H1 (cell line): ENCODE measurements at regions not wholly inside any gene's neighbourhood (a gene's known extent, or its start where the extent isn't known, plus 50 kb on each side); places are given as distances from the start of the nearest gene placed in this dataset.
A peak's percentile ranks its signal among the peaks of the same experiment; 100 is the strongest.

Experiments used
- CTCF ChIA-PET: fragments of 300-600 bp; sonication (Branson Sonifier 250); formaldehyde crosslinking; loops from one replicate; lab custom pipeline; 2021; ENCODE audit not compliant: partially characterized antibody; lab: Charles Lee
- POLR2A ChIA-PET: fragments of 300-600 bp; sonication (Branson Sonifier 250); formaldehyde crosslinking; loops from one replicate; lab custom pipeline; 2021; ENCODE audit warnings: inconsistent platforms; ENCODE audit not compliant: partially characterized antibody; lab: Charles Lee
- DNase-seq, 2 experiments: peaks; one replicate each; pipeline versions ENCODE4 v3.0.0 to v3.0.0-alpha.2; 2010 to 2022; ENCODE audit warnings: low spot score in 2 of 2, low read depth in 1 of 2, mixed read lengths in 1 of 2
- FAIRE-seq: peaks from 2 replicates; lab custom pipeline; 2011; peaks lifted over from hg19 to GRCh38; lab: Jason Lieb, UNC
- H2AFZ ChIP-seq: 2 replicates; pipeline ENCODE4 v1.8.1; 2012; ENCODE audit warnings: low read length, inconsistent platforms
- H2AK5ac ChIP-seq: 2 replicates; pipeline ENCODE4 v1.6.1; 2013; ENCODE audit warnings: low read depth, low read length
- H2BK120ac ChIP-seq: replicated peaks from 2 replicates; pipeline ENCODE3; 2013; ENCODE audit warnings: low read depth, low read length, inconsistent platforms
- H2BK12ac ChIP-seq: 2 replicates; pipeline ENCODE4 v1.6.1; 2013; ENCODE audit warnings: low read depth, low read length
- H2BK15ac ChIP-seq: 2 replicates; pipeline ENCODE4 v1.6.1; 2013; ENCODE audit warnings: low read length
- H2BK20ac ChIP-seq: 2 replicates; pipeline ENCODE4 v1.6.1; 2013; ENCODE audit warnings: low read length
- H2BK5ac ChIP-seq: 2 replicates; pipeline ENCODE4 v1.6.1; 2013; ENCODE audit warnings: low read depth, low read length
- H3K14ac ChIP-seq: 2 replicates; pipeline ENCODE4 v1.6.1; 2013; ENCODE audit warnings: inconsistent platforms; ENCODE audit not compliant: insufficient read length
- H3K18ac ChIP-seq: 2 replicates; pipeline ENCODE4 v1.6.1; 2013; ENCODE audit warnings: low read length; ENCODE audit errors: extremely low read depth
- H3K23ac ChIP-seq: 2 replicates; pipeline ENCODE4 v1.6.1; 2013; ENCODE audit warnings: inconsistent platforms; ENCODE audit not compliant: insufficient read length
- H3K23me2 ChIP-seq: 2 replicates; pipeline ENCODE4 v1.6.1; 2013; ENCODE audit warnings: low read depth, low read length
- H3K27ac ChIP-seq: 2 replicates; pipeline ENCODE4 v1.6.1; 2011; ENCODE audit warnings: low read depth, low read length, inconsistent platforms
- H3K27me3 ChIP-seq, 4 experiments: replicated peaks in 1 of 4; 1 replicate in 1 of 4; 2 replicates in 3 of 4; pipeline versions ENCODE4 v1.6.1 to v1.8.1; 2011 to 2013; ENCODE audit warnings: low read length in 3 of 4, mild to moderate bottlenecking in 3 of 4, inconsistent platforms in 2 of 4, mixed read lengths in 2 of 4, moderate library complexity in 1 of 4; ENCODE audit not compliant: control insufficient read depth in 3 of 4, insufficient read depth in 3 of 4; ENCODE audit errors: extremely low read depth in 1 of 4
- H3K36me3 ChIP-seq, 4 experiments: 2 replicates each; pipeline versions ENCODE4 v1.6.1 to v1.8.1; 2011 to 2013; ENCODE audit warnings: mild to moderate bottlenecking in 4 of 4, low read length in 3 of 4, moderate library complexity in 2 of 4, control low read depth in 1 of 4, inconsistent platforms in 1 of 4; ENCODE audit not compliant: insufficient read depth in 4 of 4, control insufficient read depth in 2 of 4
- H3K4ac ChIP-seq: replicated peaks from 2 replicates; pipeline ENCODE3; 2013; ENCODE audit warnings: low read length, low read depth, mixed read lengths, inconsistent platforms; ENCODE audit not compliant: insufficient read length
- H3K4me1 ChIP-seq, 4 experiments: replicated peaks in 1 of 4; 1 replicate in 1 of 4; 2 replicates in 3 of 4; pipeline versions ENCODE4 v1.6.1 to v1.8.1; 2011 to 2013; ENCODE audit warnings: low read length in 3 of 4, inconsistent platforms in 2 of 4, mixed read lengths in 1 of 4; ENCODE audit not compliant: insufficient read depth in 4 of 4, control insufficient read depth in 3 of 4
- H3K4me2 ChIP-seq, 2 experiments: 2 replicates each; pipeline versions ENCODE4 v1.6.1 to v1.8.1; 2011 to 2013; ENCODE audit warnings: low read depth in 2 of 2, low read length in 2 of 2, control low read depth in 1 of 2, inconsistent platforms in 1 of 2, mild to moderate bottlenecking in 1 of 2; ENCODE audit not compliant: insufficient read depth in 1 of 2
- H3K4me3 ChIP-seq, 4 experiments: fragments of 200-600, 300-600 bp in 1 of 4; sonication (generic), shearing (Covaris generic), sonication (Bioruptor Twin) in 1 of 4; 2 replicates each; pipeline versions ENCODE4 v1.5.1 to v1.8.1; 2011 to 2016; ENCODE audit warnings: low read length in 4 of 4, low read depth in 3 of 4, control low read depth in 2 of 4, inconsistent platforms in 2 of 4, mild to moderate bottlenecking in 2 of 4, mixed read lengths in 1 of 4, moderate library complexity in 1 of 4; ENCODE audit not compliant: insufficient read depth in 2 of 4; ENCODE audit errors: extremely low read depth in 1 of 4
- H3K56ac ChIP-seq: replicated peaks from 2 replicates; pipeline ENCODE3; 2013; ENCODE audit warnings: low read depth, mild to moderate bottlenecking, mixed read lengths, low read length, inconsistent platforms; ENCODE audit not compliant: insufficient read length
- H3K79me1 ChIP-seq: 2 replicates; pipeline ENCODE4 v1.6.1; 2013; ENCODE audit warnings: low read depth, low read length, control low read depth
- H3K79me2 ChIP-seq, 2 experiments: 2 replicates each; pipeline versions ENCODE4 v1.6.1 to v1.8.1; 2012 to 2013; ENCODE audit warnings: low read length in 2 of 2, mild to moderate bottlenecking in 2 of 2, inconsistent platforms in 1 of 2; ENCODE audit not compliant: insufficient read depth in 2 of 2, control insufficient read depth in 1 of 2
- H3K9ac ChIP-seq, 4 experiments: replicated peaks in 1 of 4; 1 replicate in 1 of 4; 2 replicates in 3 of 4; pipeline versions ENCODE4 v1.6.1 to v1.8.1; 2011 to 2013; ENCODE audit warnings: low read depth in 3 of 4, low read length in 3 of 4, control low read depth in 2 of 4, mild to moderate bottlenecking in 2 of 4, moderate library complexity in 2 of 4, inconsistent platforms in 1 of 4; ENCODE audit errors: extremely low read depth in 1 of 4
- H3K9me3 ChIP-seq, 2 experiments: 2 replicates each; pipeline versions ENCODE4 v1.6.1 to v1.8.1; 2012 to 2013; ENCODE audit warnings: mild to moderate bottlenecking in 2 of 2, moderate library complexity in 2 of 2, control low read depth in 1 of 2, inconsistent platforms in 1 of 2, low read depth in 1 of 2, low read length in 1 of 2, mixed read lengths in 1 of 2; ENCODE audit not compliant: insufficient read depth in 2 of 2
- H4K20me1 ChIP-seq, 2 experiments: replicated peaks in 1 of 2; 2 replicates each; pipeline versions ENCODE3 to v1.8.1; 2011 to 2013; ENCODE audit warnings: inconsistent platforms in 2 of 2, low read length in 2 of 2, mild to moderate bottlenecking in 1 of 2; ENCODE audit not compliant: insufficient read depth in 2 of 2, control insufficient read depth in 1 of 2
- H4K5ac ChIP-seq: 2 replicates; pipeline ENCODE4 v1.6.1; 2013; ENCODE audit warnings: low read length, low read depth, mixed read lengths, inconsistent platforms; ENCODE audit not compliant: insufficient read length
- H4K8ac ChIP-seq: 2 replicates; pipeline ENCODE4 v1.8.0; 2013; ENCODE audit warnings: mild to moderate bottlenecking, moderate library complexity, low read length, inconsistent platforms; ENCODE audit not compliant: insufficient read depth; ENCODE audit errors: extremely low read depth
- H4K91ac ChIP-seq: replicated peaks from 2 replicates; pipeline ENCODE3; 2013; ENCODE audit warnings: low read length, mixed read lengths, inconsistent platforms; ENCODE audit not compliant: insufficient read length
- TEAD4 ChIP-seq: IDR thresholded peaks from 2 replicates; pipeline ENCODE4 v1.6.1; 2012; ENCODE audit warnings: low read depth, low read length, inconsistent platforms, mixed read lengths
- WGBS, 2 experiments: shearing (Covaris generic) in 1 of 2; methylation state at CpG; one replicate each; pipeline versions ENCODE4 v1.1.6 to v1.1.7; 2013 to 2015; ENCODE audit warnings: low lambda C conversion rate in 2 of 2, mixed read lengths in 2 of 2, inconsistent platforms in 1 of 2, low coverage in 1 of 2, missing lambda C conversion rate in 1 of 2; ENCODE audit not compliant: insufficient replicate concordance in 2 of 2, insufficient coverage in 1 of 2, insufficient read length in 1 of 2; ENCODE audit errors: extremely low coverage in 1 of 2, missing lambda C conversion rate in 1 of 2; 5-methylcytosine and 5-hydroxymethylcytosine counted together
- TF ChIP-seq, protein P1 (sequence below): IDR thresholded peaks from 2 replicates; pipeline ENCODE4 v1.6.1; 2012; ENCODE audit warnings: inconsistent platforms

- no peaks in the 10 kb centered on the region for H3K27me3 ChIP-seq
- H3K23me2 ChIP-seq, result no peaks in the 10 kb centered on the region
- no peak overlapping the region for H2BK12ac ChIP-seq
- POLR2A ChIA-PET, result no interaction called here
- H3K79me2 ChIP-seq, result no peaks in the 10 kb centered on the region
- H4K8ac ChIP-seq, result no peak overlapping the region
- H4K5ac ChIP-seq, result no peak overlapping the region
- 0 out of 2 replicates have a peak, but pooled peaks have one; percentile 47 for TF ChIP-seq TEAD4
- TF ChIP-seq, protein P1, sequence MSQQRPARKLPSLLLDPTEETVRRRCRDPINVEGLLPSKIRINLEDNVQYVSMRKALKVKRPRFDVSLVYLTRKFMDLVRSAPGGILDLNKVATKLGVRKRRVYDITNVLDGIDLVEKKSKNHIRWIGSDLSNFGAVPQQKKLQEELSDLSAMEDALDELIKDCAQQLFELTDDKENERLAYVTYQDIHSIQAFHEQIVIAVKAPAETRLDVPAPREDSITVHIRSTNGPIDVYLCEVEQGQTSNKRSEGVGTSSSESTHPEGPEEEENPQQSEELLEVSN, result no peak
- no peak overlapping the region for H2AFZ ChIP-seq
- FAIRE-seq (no peak), DNase-seq (no peak)
- no peak overlapping the region for H3K27ac ChIP-seq
- WGBS, 2 experiments, result 81% methylated on average over 6 of the region's 6 CpGs; no CpG with 5 or more reads in 1 of the 2 experiments
- no peak overlapping the region for H4K91ac ChIP-seq
- H2BK5ac ChIP-seq, result no peak overlapping the region
- no peak overlapping the region for H3K56ac ChIP-seq
- H3K4me2 ChIP-seq, result no peak overlapping the region
- CTCF ChIA-PET, result interaction anchor here (1.0 to 1.7 kb wide), 3 partner anchors 55 to 359 kb away, joined by 3 to 6 read pairs (median 3); no protein-coding TSS in a partner anchor
- no peaks in the 10 kb centered on the region for H3K4me1 ChIP-seq
- H3K9ac ChIP-seq, result no peak overlapping the region
- no peak overlapping the region for H3K4me3 ChIP-seq
- no peak overlapping the region for H2BK120ac ChIP-seq
- no peak overlapping the region for H3K4ac ChIP-seq
- no peak overlapping the region for H2AK5ac ChIP-seq
- H2BK15ac ChIP-seq, result no peak overlapping the region
- no peaks in the 10 kb centered on the region; a peak in 1 of 8 replicates for H3K36me3 ChIP-seq
- H3K23ac ChIP-seq, result no peak overlapping the region
- H3K9me3 ChIP-seq, result no peaks in the 10 kb centered on the region
- H4K20me1 ChIP-seq, result no peaks in the 10 kb centered on the region
- no peak overlapping the region for H3K18ac ChIP-seq
- H2BK20ac ChIP-seq, result no peak overlapping the region
- H3K79me1 ChIP-seq, result no peaks in the 10 kb centered on the region
- H3K14ac ChIP-seq, result no peak overlapping the region
Measured at GRCh38 chr2:163247156-163247846, 408.7 kb upstream of the KCNH7 start.
